Large intestine (tissue), 3 donors: ENCODE measurements at regions not wholly inside any gene's neighbourhood (a gene's known extent, or its start where the extent isn't known, plus 50 kb on each side); places are given as distances from the start of the nearest gene placed in this dataset.
"Not testable (repeated sequence)": the region's sequence is repeated elsewhere in the genome, so short reads cannot be mapped to it uniquely, and the experiment has no call there.

ENCODE experiments used
- DNase-seq, 2 donors: peaks; one replicate each; pipeline versions ENCODE4 v3.0.0 to v3.0.0-alpha.2; 2013
- H3K27ac ChIP-seq: one replicate; pipeline ENCODE4 v1.5.1; 2013; ENCODE audit warnings: low read length
- H3K27me3 ChIP-seq: 2 replicates; pipeline ENCODE4 v1.6.1; 2013; ENCODE audit warnings: low read length; ENCODE audit not compliant: control insufficient read depth, insufficient read depth
- H3K36me3 ChIP-seq: 2 replicates; pipeline ENCODE4 v1.6.1; 2013; ENCODE audit warnings: low read length; ENCODE audit not compliant: control insufficient read depth, insufficient read depth
- H3K4me1 ChIP-seq: one replicate; pipeline ENCODE4 v1.6.1; 2013; ENCODE audit warnings: low read length; ENCODE audit not compliant: control insufficient read depth, insufficient read depth
- H3K4me3 ChIP-seq: one replicate; pipeline ENCODE4 v1.5.1; 2013; ENCODE audit warnings: low read length
- H3K9me3 ChIP-seq: one replicate; pipeline ENCODE4 v1.6.1; 2013; ENCODE audit warnings: mild to moderate bottlenecking, low read depth, low read length, moderate library complexity; ENCODE audit not compliant: control insufficient read depth
- WGBS: methylation state at CpG from one replicate; pipeline ENCODE4 v1.1.5; 2013; ENCODE audit warnings: low lambda C conversion rate; ENCODE audit not compliant: insufficient coverage; 5-methylcytosine and 5-hydroxymethylcytosine counted together

DNA sequence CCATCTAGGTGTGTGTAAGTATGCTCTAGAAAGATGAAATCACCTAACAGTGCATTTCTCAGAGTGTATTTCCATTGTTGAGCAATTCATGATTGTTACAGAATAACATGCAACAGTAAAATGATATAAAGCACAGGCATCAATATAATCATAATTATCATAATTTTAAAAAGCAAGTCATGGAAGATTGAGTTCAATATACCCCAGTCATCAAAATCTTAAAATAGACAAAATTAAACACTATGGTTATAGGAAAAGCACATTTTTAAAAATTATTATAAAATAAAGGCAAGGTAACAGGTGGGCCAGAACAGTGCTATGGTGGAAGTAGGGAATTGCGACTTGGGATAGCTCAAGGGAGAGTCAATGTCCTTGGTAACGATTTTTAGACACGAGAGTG, 555.4 kb upstream of the VRK2 start:
- no peak overlapping the region for H3K27ac ChIP-seq
- no peaks in the 10 kb centered on the region for H3K27me3 ChIP-seq
- DNase-seq: no peak
- H3K4me3 ChIP-seq: no peak overlapping the region
- no peaks in the 10 kb centered on the region for H3K36me3 ChIP-seq
- WGBS: no CpG with 5 or more reads among the region's 3 CpGs
- no peaks in the 10 kb centered on the region for H3K9me3 ChIP-seq
- H3K4me1 ChIP-seq: no peaks in the 10 kb centered on the region

- not testable (repeated sequence) for H3K27ac ChIP-seq, H3K4me3 ChIP-seq, H3K36me3 ChIP-seq, H3K4me1 ChIP-seq, H3K9me3 ChIP-seq, DNase-seq, H3K27me3 ChIP-seq
- no CpG with 5 or more reads among the region's 4 CpGs for WGBS
Measured at GRCh38 chr2:57493966-57494365, 552.6 kb upstream of the VRK2 start.

GRCh38 chr2:57497489-57498096, 549.0 kb upstream of the VRK2 start:
- no peaks in the 10 kb centered on the region for H3K27me3 ChIP-seq
- no peak overlapping the region for H3K4me3 ChIP-seq
- no peak overlapping the region for H3K27ac ChIP-seq
- no peaks in the 10 kb centered on the region for H3K36me3 ChIP-seq
- H3K4me1 ChIP-seq: no peaks in the 10 kb centered on the region
- H3K9me3 ChIP-seq: no peaks in the 10 kb centered on the region
- WGBS: 30% methylated on average over 3 of the region's 3 CpGs
- peak; percentile 9 to 15 for DNase-seq

DNA sequence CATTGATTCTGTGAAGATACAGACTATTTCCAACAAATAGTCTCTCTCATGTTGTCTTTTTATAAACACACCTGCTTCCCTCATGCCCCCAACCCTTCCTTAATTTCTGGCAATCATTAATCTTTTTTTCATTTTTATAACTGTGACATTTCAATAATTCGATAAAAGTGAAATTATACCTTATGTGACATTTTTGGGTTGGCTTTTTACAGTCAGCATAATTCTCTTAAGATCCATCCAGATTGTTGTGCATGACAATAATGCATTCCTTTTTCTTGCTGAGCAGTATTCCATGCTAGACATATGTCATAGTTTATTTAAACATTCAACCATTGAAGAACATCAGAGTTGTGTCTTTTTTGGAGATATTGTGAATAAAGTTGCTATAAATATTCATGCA, 541.8 kb upstream of the VRK2 start:
- Histone ChIP-seq H3K9me3 (no peaks in the 10 kb centered on the region), H3K36me3 (no peaks in the 10 kb centered on the region), H3K4me3 (no peak overlapping the region), H3K27ac (no peak overlapping the region), H3K4me1 (no peaks in the 10 kb centered on the region), H3K27me3 (no peaks in the 10 kb centered on the region)
- 100% methylated on average over 1 of the region's 1 CpG for WGBS
- DNase-seq: no peak

DNA sequence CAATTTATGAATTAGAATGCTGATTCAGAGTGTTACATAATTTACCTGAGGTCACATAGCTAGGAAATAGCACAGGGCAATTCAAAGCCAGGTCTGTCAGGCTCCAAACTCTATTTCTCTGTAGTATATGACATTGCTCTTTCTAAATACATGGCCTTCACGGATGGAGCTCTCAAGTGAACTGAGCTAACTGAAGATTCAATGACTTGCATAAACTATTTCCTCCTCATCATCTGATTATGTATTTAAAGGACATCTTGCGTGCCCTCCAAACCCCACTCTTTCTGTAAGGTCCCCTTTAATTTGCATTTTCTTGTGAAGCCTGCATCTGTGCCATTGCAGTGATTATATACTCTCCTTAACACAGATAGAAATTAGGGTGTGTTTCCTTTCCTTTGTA, 537.4 kb upstream of the VRK2 start:
- H3K27me3 ChIP-seq: no peaks in the 10 kb centered on the region
- no CpG with 5 or more reads among the region's 2 CpGs for WGBS
- no peaks in the 10 kb centered on the region for H3K9me3 ChIP-seq
- no peaks in the 10 kb centered on the region for H3K4me1 ChIP-seq
- DNase-seq: no peak
- no peak overlapping the region for H3K27ac ChIP-seq
- no peak overlapping the region for H3K4me3 ChIP-seq
- H3K36me3 ChIP-seq: no peaks in the 10 kb centered on the region

DNA sequence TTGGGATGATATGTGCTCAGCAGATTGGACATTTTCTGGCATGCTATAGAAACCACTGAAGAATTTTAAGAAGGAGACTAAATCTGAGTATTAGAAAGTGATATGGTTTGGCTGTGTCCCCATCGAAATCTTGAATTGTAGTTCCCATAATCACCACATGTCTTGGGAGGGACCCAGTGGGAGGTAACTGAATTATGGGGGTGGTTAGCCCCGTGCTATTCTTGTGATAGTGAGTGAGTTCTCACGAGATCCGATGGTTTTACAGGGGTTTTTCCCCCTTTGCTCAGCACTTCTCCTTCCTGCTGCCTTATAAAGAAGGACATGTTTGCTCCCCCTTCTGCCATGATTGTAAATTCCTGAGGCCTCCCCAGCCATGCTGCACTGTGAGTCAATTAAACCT, 535.9 kb upstream of the VRK2 start:
- H3K4me1 ChIP-seq: no peaks in the 10 kb centered on the region
- H3K27me3 ChIP-seq: no peaks in the 10 kb centered on the region
- no peak for DNase-seq
- no peak overlapping the region for H3K4me3 ChIP-seq
- H3K27ac ChIP-seq: no peak overlapping the region
- H3K36me3 ChIP-seq: no peaks in the 10 kb centered on the region
- H3K9me3 ChIP-seq: no peaks in the 10 kb centered on the region
- no CpG with 5 or more reads among the region's 4 CpGs for WGBS

GRCh38 chr2:57515366-57515765, 531.2 kb upstream of the VRK2 start:
- no peak overlapping the region for H3K4me3 ChIP-seq
- no peak overlapping the region for H3K27ac ChIP-seq
- H3K36me3 ChIP-seq: no peaks in the 10 kb centered on the region
- no peak for DNase-seq
- H3K4me1 ChIP-seq: no peaks in the 10 kb centered on the region
- 58% methylated on average over 3 of the region's 3 CpGs for WGBS
- H3K27me3 ChIP-seq: no peaks in the 10 kb centered on the region
- no peaks in the 10 kb centered on the region for H3K9me3 ChIP-seq

GRCh38 chr2:57516698-57517340, 529.8 kb upstream of the VRK2 start:
- H3K4me1 ChIP-seq: no peaks in the 10 kb centered on the region
- WGBS: 24% methylated on average over 5 of the region's 7 CpGs
- no peaks in the 10 kb centered on the region for H3K36me3 ChIP-seq
- no peak overlapping the region for H3K4me3 ChIP-seq
- H3K27me3 ChIP-seq: no peaks in the 10 kb centered on the region
- no peak overlapping the region for H3K27ac ChIP-seq
- peak in 1 of 2 donors; percentile 18 for DNase-seq
- no peaks in the 10 kb centered on the region for H3K9me3 ChIP-seq

GRCh38 chr2:57523304-57523703, 523.3 kb upstream of the VRK2 start:
- Histone ChIP-seq H3K27me3 (no peaks in the 10 kb centered on the region), H3K4me1 (no peaks in the 10 kb centered on the region), H3K9me3 (no peaks in the 10 kb centered on the region), H3K27ac (no peak overlapping the region), H3K4me3 (no peak overlapping the region), H3K36me3 (no peaks in the 10 kb centered on the region)
- no CpG with 5 or more reads among the region's 1 CpG for WGBS
- no peak for DNase-seq

DNA sequence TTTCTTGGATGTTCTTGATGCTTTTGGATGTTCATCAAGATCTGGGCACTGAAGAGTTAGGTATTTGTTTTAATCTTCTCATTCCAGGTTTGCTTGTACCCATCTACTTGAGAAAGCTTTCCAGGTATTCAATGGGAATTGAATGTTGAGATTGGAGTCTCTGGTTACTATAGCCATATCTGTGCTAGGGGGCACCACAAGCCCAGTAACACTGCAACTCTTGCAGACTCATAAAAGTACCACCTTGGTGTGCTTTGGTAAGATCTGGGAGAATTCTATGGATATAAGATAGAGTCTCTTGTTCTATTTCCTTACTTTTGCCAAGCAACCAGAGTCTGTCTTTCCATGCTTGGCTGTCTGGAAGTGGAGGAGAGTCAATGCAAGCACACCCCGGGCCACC, 518.9 kb upstream of the VRK2 start:
- Histone ChIP-seq H3K27me3 (no peaks in the 10 kb centered on the region), H3K4me3 (no peak overlapping the region), H3K9me3 (no peaks in the 10 kb centered on the region), H3K36me3 (no peaks in the 10 kb centered on the region), H3K27ac (no peak overlapping the region), H3K4me1 (no peaks in the 10 kb centered on the region)
- no CpG with 5 or more reads among the region's 1 CpG for WGBS
- DNase-seq: no peak

DNA sequence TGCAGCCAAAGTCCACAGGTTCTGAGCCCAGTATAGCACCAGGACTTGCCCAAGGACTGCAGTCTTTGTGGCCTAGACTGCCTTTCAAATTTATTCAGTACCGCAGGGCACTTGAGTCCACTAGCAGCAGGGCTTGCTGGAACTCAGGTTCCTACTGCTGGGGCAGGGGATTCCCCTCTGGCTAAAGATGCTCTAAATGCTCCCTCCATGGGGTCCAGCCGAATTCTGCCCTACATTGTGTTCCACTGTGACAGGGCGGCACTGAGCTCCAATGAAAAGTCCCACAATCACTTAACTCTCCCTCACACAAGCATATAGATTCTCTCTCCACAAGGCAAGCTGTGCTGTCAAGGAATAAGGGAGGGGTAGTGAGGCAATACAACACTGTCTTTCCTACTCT, 518.1 kb upstream of the VRK2 start:
- no CpG with 5 or more reads among the region's 3 CpGs for WGBS
- Histone ChIP-seq H3K27me3 (no peaks in the 10 kb centered on the region), H3K4me1 (no peaks in the 10 kb centered on the region), H3K27ac (no peak overlapping the region), H3K9me3 (no peaks in the 10 kb centered on the region), H3K36me3 (no peaks in the 10 kb centered on the region), H3K4me3 (no peak overlapping the region)
- no peak for DNase-seq
